Right lung (tissue), 2 donors: ENCODE measurements at regions not wholly inside any gene's neighbourhood (a gene's known extent, or its start where the extent isn't known, plus 50 kb on each side); places are given as distances from the start of the nearest gene placed in this dataset.
"Not testable (repeated sequence)": the region's sequence is repeated elsewhere in the genome, so short reads cannot be mapped to it uniquely, and the experiment has no call there.

Source experiments
- DNase-seq, 2 donors: peaks; one replicate each; pipeline ENCODE4 v3.0.0-alpha.2; 2013

DNA sequence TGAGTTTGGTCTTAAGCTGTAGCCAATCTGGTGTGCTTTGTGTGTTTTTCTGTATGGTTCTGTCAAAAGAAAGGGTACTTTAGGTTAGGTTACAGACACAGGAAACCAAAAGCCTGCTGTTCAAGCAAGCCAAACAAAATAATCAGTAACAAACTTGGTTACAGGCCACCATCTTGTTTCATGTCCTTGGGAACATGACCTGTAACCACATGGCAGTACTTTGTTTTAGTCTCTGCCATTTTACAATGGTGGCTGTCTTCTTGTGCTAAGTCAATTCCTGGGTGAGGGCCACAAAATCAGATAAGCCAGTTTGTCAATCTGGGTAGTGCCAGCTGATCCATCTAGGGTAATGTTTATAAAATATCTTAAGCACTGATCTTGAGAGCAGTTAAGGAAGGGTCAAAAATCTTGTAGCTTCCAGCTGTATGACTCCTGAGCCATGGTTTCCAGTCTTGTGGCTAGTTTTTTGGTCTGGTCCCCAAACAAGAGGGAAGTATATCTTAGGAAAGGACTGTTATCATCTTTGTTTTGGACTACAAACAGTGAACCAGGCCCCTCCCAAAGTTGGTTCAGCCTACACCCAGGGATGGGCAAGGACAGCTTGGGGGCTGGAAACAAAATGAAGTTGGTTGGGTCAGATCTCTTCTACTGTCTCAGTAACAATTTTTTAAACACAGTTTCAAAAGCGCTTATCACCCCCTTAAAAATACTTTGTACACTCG, 90.0 kb downstream of the IGLL5 start:
- no peak for DNase-seq

DNA sequence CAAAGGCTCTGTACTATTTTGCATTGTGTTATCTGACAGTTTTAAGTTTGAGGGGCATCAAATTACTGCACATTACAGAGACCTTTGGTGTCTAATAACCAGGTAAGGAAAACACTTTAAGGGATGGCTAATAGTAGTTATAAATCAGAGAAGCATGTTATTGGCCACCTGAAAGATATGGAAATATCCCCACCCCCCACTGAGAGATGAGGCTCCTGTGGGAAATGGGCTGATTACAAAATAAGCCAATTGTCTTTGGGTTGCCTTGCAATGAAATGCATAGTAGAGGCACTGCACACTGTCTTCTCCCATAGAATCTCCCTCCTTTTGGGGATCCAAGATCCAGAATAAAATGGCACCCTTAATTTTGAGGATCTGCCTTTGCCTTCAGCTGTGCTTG, 91.0 kb downstream of the IGLL5 start:
- DNase-seq = no peak

DNA sequence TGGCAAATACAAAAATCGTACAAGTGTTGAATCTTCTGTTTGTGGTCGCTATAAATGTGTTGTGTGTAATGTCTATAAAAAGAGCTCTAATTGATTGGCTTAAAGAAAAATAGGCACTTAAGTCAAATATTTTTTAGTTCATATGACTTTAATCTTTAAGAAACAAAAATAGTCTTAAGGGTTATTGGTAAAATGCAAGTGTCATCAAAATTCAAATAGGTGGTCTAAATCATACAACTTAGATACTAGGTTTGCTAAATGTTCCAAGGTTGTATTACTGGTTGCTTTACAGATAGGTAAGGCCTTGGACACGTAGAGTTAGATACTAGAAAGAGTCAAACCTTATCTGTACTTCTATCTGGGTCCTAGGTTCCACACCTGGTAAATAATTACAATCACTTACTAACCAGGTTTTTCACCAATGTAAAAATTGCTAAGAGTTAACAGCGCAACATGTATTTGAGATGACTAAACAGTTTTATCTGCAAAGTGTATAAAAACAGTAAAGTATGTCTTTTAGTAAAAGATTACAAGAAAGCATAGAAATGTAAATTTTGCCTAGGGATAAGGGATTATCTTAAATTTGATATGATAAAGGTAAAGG, 91.1 kb upstream of the GNAZ start:
- DNase-seq = no peak

DNA sequence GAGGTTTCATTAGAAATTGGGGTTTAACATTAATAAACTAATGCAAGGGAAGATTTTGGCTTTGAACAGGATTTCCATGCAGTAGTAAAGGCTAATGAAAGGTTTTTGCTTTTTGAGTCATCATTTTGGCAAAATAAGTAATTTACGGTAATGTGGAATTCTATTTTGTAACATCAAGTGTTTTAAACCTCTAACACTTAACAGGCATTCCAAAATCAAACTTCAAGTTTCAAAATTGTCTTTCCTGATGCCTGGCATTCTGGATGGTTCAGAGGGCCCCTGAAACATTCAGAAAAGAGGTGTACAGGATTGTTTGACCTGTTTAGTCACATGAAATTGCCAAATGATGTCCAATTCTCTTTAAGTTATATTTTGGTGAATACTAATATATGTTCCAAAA, 90.4 kb upstream of the GNAZ start:
- no peak for DNase-seq

DNA sequence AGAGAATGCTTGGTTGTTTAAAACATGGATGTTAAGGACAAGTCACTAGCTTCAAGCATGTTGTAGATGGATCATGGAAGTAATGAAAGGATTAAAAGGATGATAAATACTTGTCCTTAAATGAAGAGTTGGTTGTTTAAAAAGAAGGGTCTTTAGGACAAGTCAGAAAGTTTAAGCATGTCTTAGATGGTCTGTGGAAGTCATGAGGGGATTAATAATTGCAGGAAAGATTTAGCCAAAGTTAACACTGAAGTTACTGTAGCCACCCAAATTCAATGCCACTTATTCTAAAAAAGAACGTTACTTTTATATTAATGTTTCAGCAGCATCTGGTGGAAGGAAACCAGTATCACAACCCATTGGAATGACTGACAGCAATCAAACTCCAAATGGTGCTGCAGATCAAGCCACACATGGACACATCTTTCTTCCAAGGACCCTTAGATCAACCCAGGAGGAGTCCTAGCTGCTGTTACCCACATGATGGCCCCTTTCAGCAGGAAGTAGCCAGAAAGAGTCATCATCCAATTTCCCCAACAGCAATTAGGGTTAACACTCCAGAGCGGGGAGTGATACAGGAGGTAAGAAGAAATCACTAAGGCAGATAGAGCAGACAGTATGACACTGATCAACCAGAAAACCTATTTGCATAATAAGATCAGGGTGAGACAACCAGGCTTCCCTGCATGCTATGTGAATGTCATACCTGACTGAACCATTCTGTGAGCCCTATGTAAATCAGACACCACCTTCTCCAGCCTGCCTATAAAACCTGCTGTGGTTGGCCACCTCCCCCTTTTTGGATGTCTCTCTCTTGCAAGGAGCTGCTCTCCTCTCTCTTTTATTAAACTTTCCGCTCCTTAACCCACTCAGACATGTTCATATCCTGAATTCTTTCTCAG, 88.4 kb upstream of the GNAZ start:
- no peak for DNase-seq

DNA sequence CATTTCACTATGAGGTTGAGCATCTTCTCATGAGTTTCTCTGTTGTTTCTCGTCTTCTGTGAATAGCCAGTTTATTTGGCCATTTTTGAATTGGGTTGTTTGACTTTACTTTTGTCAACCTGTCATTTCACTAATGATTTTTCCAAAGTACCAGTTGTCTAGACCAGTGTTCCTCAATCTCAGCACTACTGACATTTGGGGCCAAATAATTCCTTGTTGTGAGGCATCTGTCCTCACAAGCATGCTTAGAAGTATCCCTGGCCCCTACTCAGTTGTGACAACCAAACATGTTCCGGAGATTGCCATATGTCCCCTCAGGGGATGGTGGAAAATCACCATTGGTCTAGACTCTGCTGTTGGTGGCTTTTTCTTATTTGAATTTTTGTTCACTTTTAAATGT, 87.7 kb upstream of the GNAZ start:
- no peak for DNase-seq

DNA sequence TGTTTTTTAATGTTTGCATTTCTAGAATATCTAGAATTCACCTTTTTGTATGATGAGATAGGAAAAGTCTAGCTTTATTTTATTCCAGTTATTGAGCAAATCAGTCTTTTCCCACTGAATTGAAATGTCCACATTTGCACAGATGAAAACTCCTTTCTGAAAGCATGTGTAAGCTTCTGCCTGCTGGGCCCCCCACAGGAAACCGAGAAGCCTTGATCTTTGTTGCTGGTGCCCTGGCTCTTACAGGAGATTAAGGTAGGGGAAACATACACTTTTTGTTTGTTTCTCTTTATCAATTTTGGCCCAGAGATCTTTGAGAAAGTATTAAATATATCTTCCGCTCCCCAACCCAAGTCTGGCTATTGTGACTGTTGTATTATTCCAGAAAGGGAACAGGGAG, 87.2 kb upstream of the GNAZ start:
- DNase-seq = no peak

DNA sequence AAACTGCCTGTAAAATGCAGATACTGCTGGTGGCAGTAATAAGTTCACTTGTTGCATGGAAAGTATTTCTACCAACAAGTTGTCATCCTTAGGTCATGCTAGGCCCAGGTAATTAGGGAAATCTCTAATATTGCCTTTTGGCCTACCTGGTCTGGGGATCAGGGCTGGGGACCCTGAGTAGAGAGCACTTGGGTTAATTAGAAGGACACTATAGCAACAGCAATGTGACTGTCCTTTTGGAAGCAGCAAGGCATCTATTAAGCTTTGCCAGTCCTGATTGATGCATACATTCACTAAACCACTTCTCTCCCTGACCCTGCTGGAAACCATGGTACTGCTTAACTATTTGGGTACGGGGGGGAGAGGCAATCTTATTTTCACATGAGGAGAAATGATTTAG, 86.5 kb upstream of the GNAZ start:
- no peak for DNase-seq

DNA sequence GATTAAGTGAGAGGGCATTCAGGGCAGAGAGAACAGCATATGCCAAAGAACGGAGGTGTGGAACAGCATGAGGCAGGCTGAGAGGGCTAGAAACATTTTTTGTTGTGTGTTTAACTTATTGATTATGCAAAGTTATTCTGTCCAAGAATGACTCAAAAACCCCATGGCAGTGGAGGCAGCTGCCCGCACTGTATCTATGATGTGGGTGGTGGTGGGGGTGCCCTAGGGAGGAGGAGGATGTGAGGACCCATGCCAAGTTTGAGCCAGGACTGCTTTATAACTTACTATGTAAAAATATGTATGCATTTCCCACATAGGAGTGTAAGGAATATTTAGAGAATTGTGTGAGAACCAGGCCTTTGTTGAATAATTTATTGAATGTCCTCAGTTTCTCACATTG, 85.4 kb upstream of the GNAZ start:
- DNase-seq = no peak

DNA sequence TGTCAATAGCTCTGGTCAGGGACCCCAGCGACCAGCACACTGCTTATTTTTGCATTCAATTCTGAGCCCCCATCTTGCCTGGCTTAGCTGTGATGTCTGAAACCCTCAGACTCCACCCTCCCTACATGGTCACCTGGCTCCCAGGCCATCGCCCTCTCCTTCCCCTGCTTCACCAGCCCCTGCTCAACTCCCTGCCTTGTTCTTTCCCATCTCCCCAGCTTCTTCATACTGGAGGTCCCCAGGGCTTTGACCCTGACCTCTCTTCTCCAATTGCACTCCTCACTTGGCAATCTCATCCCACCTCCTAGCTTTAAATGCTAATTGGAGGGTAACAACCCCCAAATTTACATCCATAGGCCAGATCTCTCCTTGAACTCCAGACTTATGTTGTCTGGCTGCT, 84.3 kb upstream of the GNAZ start:
- no peak for DNase-seq

DNA sequence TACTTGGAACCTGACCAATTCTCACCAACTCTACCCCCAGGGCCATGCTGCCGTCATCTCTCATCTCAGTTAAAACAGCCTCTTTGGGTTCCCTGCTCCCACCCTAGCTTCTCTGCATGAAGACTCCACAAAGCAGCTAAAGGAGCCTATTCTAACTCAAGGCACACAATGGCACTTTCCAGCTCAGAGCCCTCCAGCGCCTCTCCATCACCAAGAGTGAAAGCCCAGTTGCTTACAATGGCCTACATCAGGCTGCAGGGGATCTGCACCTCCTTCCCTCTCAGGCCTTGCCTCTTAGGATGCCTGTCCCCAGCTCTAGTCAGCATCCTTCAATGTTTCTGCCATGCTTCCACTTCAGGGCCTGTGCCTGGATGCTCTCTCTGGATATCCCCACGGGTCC, 83.7 kb upstream of the GNAZ start:
- no peak for DNase-seq

DNA sequence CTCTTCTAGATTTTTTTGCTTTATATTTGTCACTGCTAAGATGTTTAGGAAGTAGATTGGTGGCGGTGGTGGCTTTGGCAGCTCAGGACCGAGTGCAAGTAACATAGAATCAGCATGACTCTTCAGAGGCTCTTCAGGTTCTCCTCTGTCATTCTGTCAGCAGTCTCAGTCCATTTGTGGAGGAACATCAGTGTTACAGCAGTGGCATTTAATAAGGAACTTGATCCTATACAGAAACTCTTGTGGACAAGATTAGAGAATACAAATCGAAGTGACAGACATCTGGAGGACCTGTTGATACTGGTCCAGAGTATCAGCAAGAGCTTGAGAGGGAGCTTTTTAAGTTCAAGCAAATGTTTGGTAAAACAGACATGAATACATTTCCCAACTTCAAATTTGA, 82.2 kb upstream of the GNAZ start:
- no peak for DNase-seq

DNA sequence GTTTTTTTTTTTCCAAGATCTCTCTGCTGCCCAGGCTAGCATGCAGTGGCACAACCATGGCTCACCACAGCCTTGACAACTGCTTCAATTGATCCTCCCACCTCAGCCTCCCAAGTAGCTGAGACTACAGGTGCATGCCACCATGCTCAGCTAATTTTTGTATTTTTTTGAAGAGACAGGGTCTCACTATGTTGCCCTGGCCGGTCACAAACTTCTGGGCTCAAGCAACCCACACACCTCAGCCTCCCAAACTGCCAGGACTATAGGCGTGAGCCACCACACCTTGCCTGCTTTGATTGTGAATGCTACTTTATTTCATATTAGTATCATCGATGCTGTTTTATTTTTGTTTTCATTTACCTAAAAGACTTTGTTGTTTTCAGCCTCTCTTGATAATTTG, 81.5 kb upstream of the GNAZ start:
- no peak for DNase-seq

DNA sequence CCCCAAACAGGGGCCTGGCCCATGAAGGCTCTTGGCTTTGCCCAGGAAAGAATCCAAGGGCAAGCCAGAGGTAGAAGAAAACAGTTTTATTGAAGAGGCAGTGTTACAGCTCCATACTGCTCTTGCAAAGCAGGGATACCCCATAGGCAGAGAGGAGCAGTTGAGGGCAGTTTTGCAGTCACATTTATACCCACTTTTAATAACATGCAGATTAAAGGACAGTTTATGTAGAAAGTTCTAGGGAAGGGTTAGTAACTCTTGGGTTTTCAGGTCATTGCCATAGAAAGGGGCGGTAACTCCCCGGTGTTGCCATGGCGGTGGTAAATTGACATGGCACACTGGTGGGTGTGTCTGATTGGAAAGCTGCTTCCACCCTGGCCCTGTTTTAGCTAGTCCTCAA, 80.5 kb upstream of the GNAZ start:
- no peak for DNase-seq

DNA sequence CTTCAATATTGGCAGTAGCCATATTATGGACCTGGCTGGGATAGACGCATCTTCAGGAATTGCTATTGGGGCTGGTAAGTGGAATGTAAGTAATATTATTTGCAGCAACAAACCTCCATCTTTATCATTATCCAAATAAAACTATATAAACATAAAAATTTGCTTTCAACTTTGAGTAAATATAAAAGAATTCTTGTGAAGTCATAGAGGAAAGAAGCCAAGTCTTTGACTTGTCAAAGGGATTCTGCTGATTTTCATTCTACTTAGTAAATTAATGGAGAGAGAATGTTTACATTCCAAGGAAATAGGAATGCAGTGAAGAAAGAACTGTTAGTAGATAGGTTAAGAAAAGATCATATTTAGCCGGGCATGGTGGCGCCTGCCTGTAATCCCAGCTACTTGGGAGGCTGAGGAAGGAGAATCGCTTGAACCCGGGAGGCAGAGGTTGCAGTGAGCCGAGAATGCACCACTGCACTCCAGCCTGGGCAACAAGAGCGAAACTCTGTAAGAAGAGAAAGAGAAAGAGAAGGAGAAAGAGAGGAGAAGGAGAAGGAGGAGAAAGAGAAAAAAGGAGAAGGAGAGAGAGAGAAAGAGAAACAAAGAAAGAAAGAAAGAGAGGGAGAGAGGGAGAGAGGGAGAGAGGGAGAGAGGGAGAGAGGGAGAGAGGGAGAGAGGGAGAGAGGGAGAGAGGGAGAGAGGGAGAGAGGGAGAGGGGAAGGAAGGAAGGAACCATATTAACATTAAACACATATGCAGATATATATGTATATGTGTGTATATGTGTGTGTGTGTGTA, 79.4 kb upstream of the GNAZ start:
- DNase-seq = not testable (repeated sequence)

DNA sequence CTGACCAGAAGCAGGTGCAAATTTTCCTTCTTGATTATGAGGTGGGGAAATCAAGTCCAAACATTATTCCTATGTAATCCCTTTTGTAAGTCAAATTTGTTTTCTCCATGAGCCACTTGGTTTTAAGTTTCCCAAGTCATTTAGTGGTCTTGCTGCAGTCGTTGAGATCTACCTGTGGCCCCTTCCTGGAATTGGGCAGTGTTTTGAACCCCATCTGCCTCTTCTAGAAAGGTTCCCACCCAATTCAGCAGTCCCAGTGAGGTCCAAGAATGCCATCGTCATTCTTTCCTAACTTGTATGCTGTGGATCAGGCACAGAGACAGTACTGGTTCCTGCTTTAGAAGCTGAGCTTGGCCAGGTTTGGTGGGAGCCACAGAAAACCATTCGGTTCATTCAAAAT, 77.8 kb upstream of the GNAZ start:
- DNase-seq = no peak

DNA sequence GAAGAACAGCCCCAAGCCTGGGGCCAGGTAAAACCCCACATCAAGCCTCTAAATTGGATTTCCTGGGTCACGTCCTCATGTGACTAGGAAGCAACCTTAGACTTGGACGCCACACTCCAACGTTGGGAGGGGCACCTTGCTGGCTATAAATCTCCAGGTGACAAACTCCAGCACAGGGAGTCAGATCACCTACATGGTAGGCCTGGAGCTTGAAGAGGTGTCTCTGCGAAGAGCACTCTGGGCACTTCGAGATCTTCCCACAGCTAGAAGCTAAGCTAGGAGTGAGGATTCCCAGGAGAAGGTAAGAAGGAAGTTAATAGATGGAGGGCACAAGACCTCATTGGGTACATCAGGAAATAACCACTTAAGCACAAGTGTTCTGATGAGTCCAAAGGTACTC, 77.1 kb upstream of the GNAZ start:
- DNase-seq = no peak

DNA sequence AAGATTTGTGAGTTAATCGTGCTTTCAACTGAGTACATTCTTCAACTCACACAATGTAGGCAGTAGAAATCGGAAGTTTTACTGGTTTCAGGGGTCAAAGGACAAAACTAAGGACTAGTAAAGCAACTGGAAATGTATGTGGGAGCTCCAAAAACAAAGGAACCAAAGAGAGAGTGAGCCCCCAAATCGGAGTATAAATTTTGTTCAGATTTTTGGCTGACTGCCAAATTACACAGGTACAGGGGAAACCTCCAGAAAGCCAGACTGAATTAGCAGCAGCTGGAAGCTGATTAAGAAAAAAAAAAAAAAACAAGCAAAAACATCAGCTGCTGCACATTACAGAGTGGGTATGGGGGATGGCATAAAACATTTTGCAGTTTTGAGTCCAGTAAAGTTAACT, 75.2 kb upstream of the GNAZ start:
- DNase-seq = no peak

DNA sequence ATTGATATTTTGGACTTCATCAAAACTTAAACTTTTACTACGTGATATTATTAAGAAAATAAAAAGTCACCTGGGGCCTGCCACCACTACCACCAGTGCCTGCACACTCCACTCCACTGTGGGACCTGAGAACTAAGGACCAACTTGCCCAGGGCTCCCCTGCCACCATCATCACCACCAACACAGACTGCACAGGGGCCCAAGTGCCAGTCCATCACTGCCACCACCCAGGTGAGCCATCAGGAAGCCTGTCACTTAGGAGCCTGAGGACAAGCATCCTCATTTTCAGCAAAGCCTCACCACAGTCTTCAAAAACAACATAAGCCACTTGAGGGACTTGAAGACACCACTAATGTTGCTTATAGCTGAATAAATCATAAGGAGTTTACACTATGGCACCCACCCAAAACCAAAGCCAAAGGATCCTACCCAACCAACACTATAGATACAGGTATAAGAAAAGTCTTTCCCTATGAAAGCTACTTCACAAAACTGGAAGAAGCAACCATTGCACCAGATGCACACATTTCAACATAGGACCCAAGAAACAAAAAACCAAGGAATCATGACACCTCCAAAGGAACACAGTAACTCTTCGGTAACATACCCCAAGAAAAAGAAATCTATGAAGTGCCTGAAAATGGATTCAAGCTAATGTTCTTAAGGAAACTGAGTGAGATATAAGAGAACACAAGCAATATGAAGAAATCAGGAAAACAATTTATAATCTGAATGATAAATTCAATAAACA, 73.6 kb upstream of the GNAZ start:
- no peak for DNase-seq

DNA sequence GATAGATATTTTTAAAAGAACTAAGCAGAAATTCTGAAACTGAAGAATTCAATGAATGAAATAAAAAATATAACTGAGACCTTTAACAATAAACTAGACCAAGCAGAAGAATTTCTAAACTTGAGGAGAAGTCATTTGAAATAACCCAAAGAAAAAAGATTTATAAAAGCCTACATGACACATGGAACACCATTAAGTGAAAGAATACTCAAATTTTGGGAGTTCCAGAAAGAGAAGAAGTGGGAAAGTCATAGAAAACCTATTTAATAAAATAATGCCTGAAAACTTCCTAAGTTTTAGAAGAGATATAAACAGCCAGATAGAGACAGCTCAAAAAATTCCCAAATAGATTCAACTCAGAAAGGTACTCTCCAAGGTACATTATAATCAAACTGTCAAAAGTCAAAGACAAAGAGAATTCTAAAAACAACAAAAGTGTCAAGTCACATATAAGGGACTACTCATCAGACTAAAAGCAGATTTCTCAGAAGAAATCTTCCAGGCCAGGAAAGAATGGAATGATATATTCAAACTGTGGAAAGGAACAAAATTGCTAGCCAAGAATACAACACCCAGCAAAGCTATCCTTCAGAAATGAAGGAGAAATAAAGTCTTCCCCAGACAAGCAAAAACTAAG, 72.9 kb upstream of the GNAZ start:
- DNase-seq = no peak

DNA sequence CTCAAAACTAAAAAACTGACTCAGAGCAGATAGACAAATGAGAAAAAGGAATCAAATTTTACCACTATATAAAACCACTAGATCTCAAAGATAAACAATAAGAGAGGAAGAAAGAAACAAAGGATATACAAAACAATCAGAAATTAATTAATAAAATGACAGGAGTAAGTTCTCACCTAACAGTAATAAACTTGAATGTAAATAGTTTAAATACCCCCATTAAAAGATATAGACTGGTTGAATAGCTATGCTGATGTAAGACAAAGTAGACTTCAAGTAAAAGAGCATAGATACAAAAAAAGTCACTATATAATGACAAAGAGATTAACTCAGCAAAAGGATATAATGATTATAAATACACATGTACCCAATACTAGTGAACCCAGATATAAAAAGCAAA, 72.3 kb upstream of the GNAZ start:
- no peak for DNase-seq
